ENCODE measurements at regions not wholly inside any gene's neighbourhood (a gene's known extent, or its start where the extent isn't known, plus 50 kb on each side); places are given as distances from the start of the nearest gene placed in this dataset.

DNA sequence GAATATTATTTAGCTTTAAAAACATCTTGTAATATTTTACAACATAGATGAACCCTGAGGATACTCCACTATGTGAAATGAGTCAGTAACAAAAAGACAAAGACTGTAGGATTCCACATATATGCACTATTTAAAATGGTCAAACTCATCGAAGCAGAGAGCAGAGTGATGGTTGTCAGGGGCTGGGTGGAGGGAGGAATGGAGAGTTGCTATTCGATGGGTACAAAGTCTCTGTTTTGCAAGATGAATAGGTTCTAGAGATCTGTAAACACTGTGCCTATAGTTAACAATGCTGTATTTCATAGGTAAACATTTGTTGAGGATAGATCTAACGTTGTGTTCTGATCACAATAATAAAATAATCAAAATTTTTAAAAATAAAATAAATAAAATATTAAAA lies 1675.9 kb upstream of the CELF4 start:
- Histone ChIP-seq H3K79me2 (ENCODE audit: insufficient read depth, low read length) (no peaks in the 10 kb centered on the region), H3F3A (ENCODE audit: insufficient read depth) (no peaks in the 10 kb centered on the region), H2AFZ (ENCODE audit: low read depth, low read length, severe bottlenecking) (no peak overlapping the region), H3K36me3 (ENCODE audit: low read length) (no peaks in the 10 kb centered on the region), H3K9me2 (replicated peaks; ENCODE audit: insufficient read depth, low read length) (0 out of 2 replicates have a peak, but pooled peaks cover 4% of the 10 kb centered on the region), H3K4me2 (ENCODE audit: low read depth, low read length, poor library complexity, severe bottlenecking) (no peak overlapping the region), H3K4me3 (ENCODE audit: insufficient read depth, low read length, poor library complexity, severe bottlenecking) (no peak overlapping the region), H3K9ac (ENCODE audit: low read length) (no peak overlapping the region), H3K9me3 (ENCODE audit: insufficient read depth, low read length) (no peaks in the 10 kb centered on the region), H3K27me3 (ENCODE audit: low read length) (no peaks in the 10 kb centered on the region), H4K20me1 (ENCODE audit: low read depth, low read length) (no peaks in the 10 kb centered on the region), H3K27ac (ENCODE audit: low read depth, low read length) (no peak overlapping the region)
- no peak for TF ChIP-seq EZH2phosphoT487 (conservative IDR thresholded peaks at IDR 0.05; ENCODE audit: low read length)
- TF ChIP-seq, protein P1, sequence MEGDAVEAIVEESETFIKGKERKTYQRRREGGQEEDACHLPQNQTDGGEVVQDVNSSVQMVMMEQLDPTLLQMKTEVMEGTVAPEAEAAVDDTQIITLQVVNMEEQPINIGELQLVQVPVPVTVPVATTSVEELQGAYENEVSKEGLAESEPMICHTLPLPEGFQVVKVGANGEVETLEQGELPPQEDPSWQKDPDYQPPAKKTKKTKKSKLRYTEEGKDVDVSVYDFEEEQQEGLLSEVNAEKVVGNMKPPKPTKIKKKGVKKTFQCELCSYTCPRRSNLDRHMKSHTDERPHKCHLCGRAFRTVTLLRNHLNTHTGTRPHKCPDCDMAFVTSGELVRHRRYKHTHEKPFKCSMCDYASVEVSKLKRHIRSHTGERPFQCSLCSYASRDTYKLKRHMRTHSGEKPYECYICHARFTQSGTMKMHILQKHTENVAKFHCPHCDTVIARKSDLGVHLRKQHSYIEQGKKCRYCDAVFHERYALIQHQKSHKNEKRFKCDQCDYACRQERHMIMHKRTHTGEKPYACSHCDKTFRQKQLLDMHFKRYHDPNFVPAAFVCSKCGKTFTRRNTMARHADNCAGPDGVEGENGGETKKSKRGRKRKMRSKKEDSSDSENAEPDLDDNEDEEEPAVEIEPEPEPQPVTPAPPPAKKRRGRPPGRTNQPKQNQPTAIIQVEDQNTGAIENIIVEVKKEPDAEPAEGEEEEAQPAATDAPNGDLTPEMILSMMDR (IDR thresholded peaks at IDR 0.05; ENCODE audit: insufficient read depth, low read length, poor library complexity, severe bottlenecking): no peak

DNA sequence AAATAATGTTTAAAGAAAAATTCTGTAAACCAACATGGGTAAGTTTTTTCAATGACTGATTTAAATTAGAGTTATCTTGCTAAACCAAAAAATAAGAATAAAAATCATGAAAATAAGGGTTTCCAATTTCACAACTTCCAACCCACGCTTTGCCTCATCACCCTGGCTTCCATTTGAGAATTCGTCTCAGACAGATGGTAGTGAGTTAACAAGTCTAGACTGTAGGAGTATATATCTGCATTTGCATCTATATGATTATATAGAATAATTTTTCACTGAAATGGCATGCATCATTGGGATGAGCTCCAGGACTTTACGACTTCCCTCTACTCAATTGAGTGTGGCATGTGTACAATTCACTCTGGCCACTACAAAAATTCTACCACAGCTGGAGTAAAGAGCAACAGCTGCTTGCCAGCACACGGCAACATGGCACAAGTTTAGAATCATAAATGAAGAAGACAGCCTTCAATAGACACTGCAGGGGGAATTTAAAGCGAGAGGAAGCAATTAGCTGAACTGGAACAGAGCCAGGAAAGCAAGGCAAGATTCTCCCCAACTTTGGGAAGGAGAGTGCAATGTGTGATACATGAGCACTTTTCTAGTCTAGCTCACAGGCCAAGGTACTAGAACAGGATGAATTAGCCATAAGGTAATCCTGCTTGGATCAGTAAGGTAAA lies 1673.5 kb upstream of the CELF4 start:
- Histone ChIP-seq H2AFZ (ENCODE audit: low read depth, low read length, severe bottlenecking) (no peak overlapping the region), H3K36me3 (ENCODE audit: low read length) (no peaks in the 10 kb centered on the region), H4K20me1 (ENCODE audit: low read depth, low read length) (no peaks in the 10 kb centered on the region), H3K79me2 (ENCODE audit: insufficient read depth, low read length) (no peaks in the 10 kb centered on the region), H3F3A (ENCODE audit: insufficient read depth) (no peaks in the 10 kb centered on the region), H3K4me2 (ENCODE audit: low read depth, low read length, poor library complexity, severe bottlenecking) (no peak overlapping the region), H3K27ac (ENCODE audit: low read depth, low read length) (no peak overlapping the region), H3K9me2 (replicated peaks; ENCODE audit: insufficient read depth, low read length) (0 out of 2 replicates have a peak, but pooled peaks cover under 1% of the 10 kb centered on the region), H3K27me3 (ENCODE audit: low read length) (no peaks in the 10 kb centered on the region), H3K9ac (ENCODE audit: low read length) (no peak overlapping the region), H3K4me3 (ENCODE audit: insufficient read depth, low read length, poor library complexity, severe bottlenecking) (no peak overlapping the region), H3K9me3 (ENCODE audit: insufficient read depth, low read length) (0 out of 2 replicates have a peak, but pooled peaks cover 4% of the 10 kb centered on the region)
- TF ChIP-seq, protein P1 (IDR thresholded peaks at IDR 0.05; ENCODE audit: insufficient read depth, low read length, poor library complexity, severe bottlenecking): no peak
- TF ChIP-seq EZH2phosphoT487 (conservative IDR thresholded peaks at IDR 0.05; ENCODE audit: low read length): no peak

DNA sequence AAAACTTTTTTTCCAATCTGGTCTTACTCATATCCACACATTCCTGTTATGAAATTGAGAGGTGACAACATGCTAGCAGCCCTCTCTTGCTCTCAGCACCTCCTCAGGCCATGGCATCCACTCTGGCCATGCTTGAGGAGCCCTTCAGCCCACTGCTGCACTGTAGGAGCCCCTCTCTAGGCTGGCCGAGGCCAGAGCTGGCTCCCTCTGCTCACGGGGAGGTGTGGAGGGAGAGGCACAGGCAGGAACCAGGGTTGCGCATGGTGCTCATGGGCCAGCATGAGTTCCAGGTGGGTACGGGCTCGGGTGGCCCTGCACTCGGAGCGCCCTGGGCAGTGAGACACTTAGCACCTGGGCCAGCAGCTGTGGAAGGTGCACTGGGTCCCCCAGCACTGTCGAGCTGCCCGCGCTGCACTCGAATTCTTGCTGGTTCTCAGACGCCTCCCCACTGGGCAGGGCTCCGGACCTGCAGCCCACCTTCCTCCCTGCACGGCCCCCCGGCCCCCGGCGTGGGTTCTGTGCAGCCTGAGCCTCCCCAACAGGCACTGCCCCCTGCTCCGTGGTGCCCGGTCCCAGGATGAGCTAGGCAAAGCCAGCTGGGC lies 1669.6 kb upstream of the CELF4 start:
- no peaks in the 10 kb centered on the region for H3K36me3 ChIP-seq (ENCODE audit: low read length)
- no peak for TF ChIP-seq EZH2phosphoT487 (conservative IDR thresholded peaks at IDR 0.05; ENCODE audit: low read length)
- TF ChIP-seq, protein P1 (IDR thresholded peaks at IDR 0.05; ENCODE audit: insufficient read depth, low read length, poor library complexity, severe bottlenecking): no peak

More for the DNA sequence above, 1669.6 kb upstream of the CELF4 start:
- Histone ChIP-seq H2AFZ (ENCODE audit: low read depth, low read length, severe bottlenecking) (no peak overlapping the region), H3F3A (ENCODE audit: insufficient read depth) (no peaks in the 10 kb centered on the region), H3K9ac (ENCODE audit: low read length) (no peak overlapping the region), H3K4me2 (ENCODE audit: low read depth, low read length, poor library complexity, severe bottlenecking) (no peak overlapping the region), H3K79me2 (ENCODE audit: insufficient read depth, low read length) (no peaks in the 10 kb centered on the region), H3K9me3 (ENCODE audit: insufficient read depth, low read length) (0 out of 2 replicates have a peak, but pooled peaks cover 4% of the 10 kb centered on the region), H3K4me3 (ENCODE audit: insufficient read depth, low read length, poor library complexity, severe bottlenecking) (no peak overlapping the region), H3K27ac (ENCODE audit: low read depth, low read length) (no peak overlapping the region), H3K9me2 (replicated peaks; ENCODE audit: insufficient read depth, low read length) (no peaks in the 10 kb centered on the region), H4K20me1 (ENCODE audit: low read depth, low read length) (no peaks in the 10 kb centered on the region), H3K27me3 (ENCODE audit: low read length) (no peaks in the 10 kb centered on the region)

Data from SU-DHL-6 (cell line).